Rectal smooth muscle tissue (tissue), 1 donor: ENCODE measurements at regions not wholly inside any gene's neighbourhood (a gene's known extent, or its start where the extent isn't known, plus 50 kb on each side); places are given as distances from the start of the nearest gene placed in this dataset.

Source experiments
- H3K27ac ChIP-seq: one replicate; pipeline ENCODE4 v1.7.0; 2013; ENCODE audit warnings: low read depth, low read length, inconsistent platforms
- H3K27me3 ChIP-seq: one replicate; pipeline ENCODE4 v1.7.0; 2013; ENCODE audit warnings: low read length; ENCODE audit not compliant: control insufficient read depth, insufficient read depth
- H3K36me3 ChIP-seq: one replicate; pipeline ENCODE4 v1.7.0; 2013; ENCODE audit warnings: low read length; ENCODE audit not compliant: control insufficient read depth, insufficient read depth
- H3K4me1 ChIP-seq: one replicate; pipeline ENCODE4 v1.7.0; 2013; ENCODE audit warnings: low read length; ENCODE audit not compliant: control insufficient read depth, insufficient read depth
- H3K4me3 ChIP-seq: one replicate; pipeline ENCODE4 v1.7.0; 2013; ENCODE audit warnings: low read length
- H3K9ac ChIP-seq: one replicate; pipeline ENCODE4 v1.7.0; 2013; ENCODE audit warnings: low read length

DNA sequence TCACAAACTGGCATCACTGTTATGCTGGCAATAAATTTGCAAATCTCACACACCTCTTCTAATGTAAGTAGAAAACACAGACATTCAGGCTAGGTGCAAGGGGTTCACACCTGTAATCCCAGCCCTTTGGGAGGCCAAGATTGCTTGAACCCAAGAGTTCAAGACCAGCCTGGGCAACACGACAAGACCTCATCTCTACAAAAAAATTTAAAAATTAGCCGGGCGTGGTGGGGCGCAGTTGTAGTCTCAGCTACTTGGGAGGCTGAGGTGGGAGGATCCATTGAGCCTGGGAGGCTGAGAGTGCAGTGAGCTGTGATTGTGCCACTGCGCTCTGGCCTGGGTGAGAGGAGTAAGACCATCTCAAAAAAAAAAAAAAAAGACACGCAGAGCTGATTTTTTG, 83.1 kb upstream of the ENPP6 start:
- H3K4me3 ChIP-seq, result no peak overlapping the region
- H3K36me3 ChIP-seq, result no peaks in the 10 kb centered on the region
- H3K4me1 ChIP-seq, result no peaks in the 10 kb centered on the region
- H3K27me3 ChIP-seq, result no peaks in the 10 kb centered on the region
- H3K9ac ChIP-seq, result no peak overlapping the region
- H3K27ac ChIP-seq, result no peak overlapping the region

DNA sequence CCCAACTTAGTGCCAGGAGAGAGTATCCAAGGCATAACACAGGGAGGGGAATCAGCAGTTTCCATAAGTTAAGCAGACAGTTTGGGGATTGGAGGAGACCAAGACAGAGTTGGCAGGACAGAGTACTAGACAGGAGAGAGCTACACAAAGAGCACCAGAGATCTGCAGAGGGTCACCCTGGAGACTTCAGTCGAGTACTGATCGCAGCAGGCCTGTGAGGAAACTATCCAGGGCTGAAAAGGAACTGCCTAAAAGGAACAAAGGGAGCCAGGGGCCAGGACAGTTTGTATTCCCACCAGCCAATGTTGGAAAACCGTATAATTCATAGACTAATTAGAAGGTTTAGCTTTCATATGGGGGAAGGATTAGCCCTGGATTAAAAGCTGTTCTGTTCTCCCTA, 80.6 kb upstream of the ENPP6 start:
- H3K4me1 ChIP-seq, result no peaks in the 10 kb centered on the region
- no peak overlapping the region for H3K9ac ChIP-seq
- no peaks in the 10 kb centered on the region for H3K27me3 ChIP-seq
- H3K4me3 ChIP-seq, result no peak overlapping the region
- no peak overlapping the region for H3K27ac ChIP-seq
- no peaks in the 10 kb centered on the region for H3K36me3 ChIP-seq

DNA sequence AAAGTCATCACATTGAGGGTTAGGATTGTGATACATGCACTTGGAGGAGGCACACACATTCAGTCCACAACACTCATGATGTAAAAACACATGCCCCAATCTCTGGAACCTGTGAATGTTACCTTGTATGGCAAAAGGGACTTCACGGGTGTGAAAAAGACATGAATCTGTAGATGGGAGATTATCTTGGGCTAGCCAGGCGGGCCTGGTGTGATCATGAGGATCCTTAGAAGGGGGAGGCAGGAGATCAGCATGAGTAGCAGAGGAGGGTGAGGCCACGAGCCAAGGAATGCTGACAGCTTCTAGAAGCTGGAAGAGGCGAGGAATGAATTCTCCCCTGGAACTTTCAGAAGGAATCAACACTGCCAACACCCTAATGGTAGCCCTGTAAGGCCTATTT, 77.5 kb upstream of the ENPP6 start:
- Histone ChIP-seq H3K27me3 (no peaks in the 10 kb centered on the region), H3K4me3 (no peak overlapping the region), H3K4me1 (no peaks in the 10 kb centered on the region), H3K27ac (no peak overlapping the region), H3K9ac (no peak overlapping the region), H3K36me3 (no peaks in the 10 kb centered on the region)

DNA sequence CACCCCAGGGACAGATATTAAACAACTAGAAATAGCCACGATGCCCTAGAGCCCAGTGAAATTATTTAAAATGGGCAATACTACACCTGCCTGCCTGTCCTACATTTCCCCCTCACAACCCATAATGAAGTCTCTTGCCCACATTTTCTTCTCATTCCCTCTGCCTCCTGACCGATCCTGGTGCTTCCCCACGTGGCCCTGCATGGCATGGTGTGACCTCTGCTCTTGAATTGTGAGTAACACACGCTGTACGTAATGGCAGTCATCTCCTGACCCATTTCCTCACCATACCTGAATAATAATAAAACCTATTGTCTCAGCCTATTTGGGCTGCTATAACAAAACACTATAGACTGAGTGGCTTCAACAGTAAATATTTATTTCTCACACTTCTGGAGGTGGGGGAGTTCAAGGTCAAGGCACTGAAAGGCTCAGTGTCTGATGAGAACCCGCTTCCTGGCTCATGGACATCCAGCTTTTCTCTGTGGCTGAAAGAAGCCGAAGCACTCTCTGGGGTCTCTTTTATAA, 77.0 kb upstream of the ENPP6 start:
- no peaks in the 10 kb centered on the region for H3K27me3 ChIP-seq
- no peak overlapping the region for H3K4me3 ChIP-seq
- no peaks in the 10 kb centered on the region for H3K4me1 ChIP-seq
- no peaks in the 10 kb centered on the region for H3K36me3 ChIP-seq
- H3K27ac ChIP-seq, result no peak overlapping the region
- H3K9ac ChIP-seq, result no peak overlapping the region

DNA sequence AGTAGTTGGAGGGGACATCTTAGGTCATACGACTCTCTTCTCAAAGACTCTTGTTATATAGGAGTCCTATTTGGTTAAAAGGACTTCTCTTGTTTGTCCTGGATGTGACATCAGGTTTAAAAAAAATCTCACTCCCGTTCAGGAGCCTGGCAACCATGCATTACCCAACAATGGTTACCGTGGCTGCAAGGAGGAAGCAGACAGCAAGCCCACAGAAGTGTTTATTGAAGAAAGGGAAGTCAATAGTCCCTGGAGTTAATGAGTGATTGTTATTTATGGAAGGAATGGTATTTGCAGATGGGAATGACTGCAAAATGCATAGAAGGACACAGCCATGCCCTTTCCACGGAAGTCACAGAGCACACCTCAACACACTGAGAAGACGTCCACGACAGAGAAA, 75.9 kb upstream of the ENPP6 start:
- Histone ChIP-seq H3K36me3 (no peaks in the 10 kb centered on the region), H3K4me1 (no peaks in the 10 kb centered on the region), H3K9ac (no peak overlapping the region), H3K27me3 (no peaks in the 10 kb centered on the region), H3K4me3 (no peak overlapping the region), H3K27ac (no peak overlapping the region)

DNA sequence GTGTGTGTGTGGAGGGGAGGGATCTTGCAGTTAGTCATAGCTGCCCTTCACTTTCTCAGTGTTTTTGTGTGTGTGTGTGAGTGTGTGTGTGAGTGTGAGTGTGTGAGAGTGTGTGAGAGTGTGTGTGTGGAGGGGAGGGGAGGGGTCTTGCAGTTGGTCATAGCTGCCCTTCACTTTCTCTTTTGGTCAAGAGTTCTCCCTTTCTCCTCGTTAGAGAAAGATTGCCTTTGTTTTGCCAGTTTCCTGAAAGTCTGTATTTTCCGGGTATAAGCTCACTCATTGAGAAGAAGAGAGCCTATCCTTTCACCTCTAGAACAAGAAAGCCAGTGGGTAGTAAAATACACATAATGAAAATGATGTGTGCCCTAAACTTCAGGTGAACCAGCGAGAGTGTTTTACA, 75.2 kb upstream of the ENPP6 start:
- Histone ChIP-seq H3K4me3 (no peak overlapping the region), H3K9ac (no peak overlapping the region), H3K36me3 (no peaks in the 10 kb centered on the region), H3K4me1 (no peaks in the 10 kb centered on the region), H3K27ac (no peak overlapping the region), H3K27me3 (no peaks in the 10 kb centered on the region)

DNA sequence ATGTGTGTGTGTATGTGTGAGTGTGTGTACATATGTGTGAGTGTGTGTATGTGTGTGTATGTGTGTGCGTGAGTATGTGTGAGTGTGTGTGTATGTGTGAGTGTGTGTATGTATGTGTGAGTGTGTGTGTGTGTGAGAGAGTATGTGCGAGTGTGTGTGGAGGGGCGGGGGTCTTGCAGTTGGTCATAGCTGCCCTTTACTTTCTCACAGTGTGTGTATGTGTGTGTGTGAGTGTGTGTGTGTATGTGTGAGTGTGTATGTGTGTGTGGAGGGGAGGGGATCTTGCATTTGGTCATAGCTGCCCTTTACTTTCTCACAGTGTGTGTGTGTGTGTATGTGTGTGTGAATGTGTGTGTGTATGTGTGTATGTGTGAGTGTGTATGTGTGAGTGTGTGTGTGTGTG, 74.8 kb upstream of the ENPP6 start:
- H3K27me3 ChIP-seq, result no peaks in the 10 kb centered on the region
- H3K4me1 ChIP-seq, result no peaks in the 10 kb centered on the region
- no peak overlapping the region for H3K27ac ChIP-seq
- H3K4me3 ChIP-seq, result no peak overlapping the region
- H3K36me3 ChIP-seq, result no peaks in the 10 kb centered on the region
- no peak overlapping the region for H3K9ac ChIP-seq

DNA sequence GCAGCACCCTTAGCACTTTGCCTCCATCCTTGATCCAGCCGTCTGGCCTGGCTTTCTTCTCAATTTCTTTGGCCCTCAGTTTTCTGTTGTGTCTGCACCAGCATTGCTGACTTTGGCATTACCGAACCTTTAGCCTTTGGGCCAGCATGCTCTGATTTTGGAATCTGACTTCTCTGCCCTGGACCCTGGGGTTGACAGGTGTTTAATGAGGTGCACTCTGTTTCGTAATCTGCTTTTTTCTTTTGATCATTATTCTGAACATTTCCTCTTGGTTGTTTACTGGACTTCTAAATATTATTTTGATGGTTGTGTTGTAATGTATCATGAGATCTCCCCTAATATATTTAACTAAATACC, 71.5 kb upstream of the ENPP6 start:
- H3K4me3 ChIP-seq, result no peak overlapping the region
- no peaks in the 10 kb centered on the region for H3K36me3 ChIP-seq
- no peaks in the 10 kb centered on the region for H3K4me1 ChIP-seq
- H3K9ac ChIP-seq, result no peak overlapping the region
- H3K27ac ChIP-seq, result no peak overlapping the region
- H3K27me3 ChIP-seq, result no peaks in the 10 kb centered on the region

DNA sequence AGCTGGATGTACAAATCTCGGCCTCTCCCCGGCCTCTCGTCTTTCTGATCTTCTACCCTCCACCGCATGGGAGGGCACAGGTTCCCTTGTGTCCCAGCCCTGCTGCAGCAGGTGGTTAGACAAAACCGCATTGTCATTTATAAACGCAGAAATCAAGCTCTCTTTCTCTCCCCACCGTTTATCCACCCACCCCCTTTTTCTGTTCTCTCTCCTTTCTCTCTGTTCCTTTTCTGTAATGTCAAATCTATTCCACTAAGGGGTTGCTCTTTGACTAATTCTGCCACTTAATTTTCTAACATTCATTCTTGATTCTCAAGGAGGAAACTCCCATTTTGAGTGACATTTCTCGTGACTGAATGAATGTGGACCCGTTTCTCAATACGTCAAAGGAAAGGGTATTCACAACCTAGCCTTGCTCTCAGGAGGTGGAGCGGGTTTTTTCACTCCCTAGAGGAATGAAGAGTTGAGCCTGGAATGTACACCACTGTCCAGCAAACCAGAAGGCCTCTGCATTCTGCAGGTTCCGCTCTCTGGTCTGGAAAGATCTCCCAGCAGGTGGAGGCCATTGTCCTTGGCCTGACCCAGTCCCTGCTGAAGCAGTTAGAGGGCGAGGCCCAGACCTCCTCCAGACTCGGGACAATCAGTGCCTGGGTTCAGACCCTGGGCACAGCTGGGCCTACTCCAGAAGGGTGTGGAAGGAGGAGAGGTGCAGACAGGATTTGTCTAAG, 70.9 kb upstream of the ENPP6 start:
- H3K9ac ChIP-seq, result no peak overlapping the region
- H3K27me3 ChIP-seq, result no peaks in the 10 kb centered on the region
- no peak overlapping the region for H3K27ac ChIP-seq
- no peaks in the 10 kb centered on the region for H3K36me3 ChIP-seq
- no peak overlapping the region for H3K4me3 ChIP-seq
- H3K4me1 ChIP-seq, result no peaks in the 10 kb centered on the region

DNA sequence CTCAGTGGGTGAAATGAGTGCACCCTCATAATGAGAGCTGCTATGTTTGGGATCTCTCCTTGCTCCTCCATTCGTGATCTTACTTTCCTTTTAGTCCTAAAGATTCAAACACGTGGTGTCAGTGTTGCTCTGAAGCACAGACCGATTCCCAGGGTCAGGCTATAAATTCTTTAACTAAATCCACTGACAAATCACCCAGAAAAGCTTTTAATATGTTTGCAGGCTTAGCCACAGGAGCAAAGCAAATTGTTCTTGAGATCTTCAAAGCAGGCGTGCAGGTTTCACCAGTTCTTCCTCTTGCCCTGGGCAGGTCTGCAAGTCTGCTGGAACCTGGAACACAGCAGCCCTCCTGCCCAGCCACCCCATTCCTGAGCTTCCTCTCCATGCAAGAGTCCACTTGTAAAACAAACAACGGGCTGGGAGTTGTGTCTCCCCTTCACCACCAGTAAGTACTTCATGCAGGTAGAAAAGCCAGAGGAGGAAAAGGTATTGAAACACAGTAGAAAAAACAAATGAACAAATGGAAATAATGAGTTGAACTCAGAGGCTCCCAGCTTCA, 70.1 kb upstream of the ENPP6 start:
- Histone ChIP-seq H3K4me3 (no peak overlapping the region), H3K27me3 (no peaks in the 10 kb centered on the region), H3K4me1 (no peaks in the 10 kb centered on the region), H3K36me3 (no peaks in the 10 kb centered on the region), H3K27ac (no peak overlapping the region), H3K9ac (no peak overlapping the region)

DNA sequence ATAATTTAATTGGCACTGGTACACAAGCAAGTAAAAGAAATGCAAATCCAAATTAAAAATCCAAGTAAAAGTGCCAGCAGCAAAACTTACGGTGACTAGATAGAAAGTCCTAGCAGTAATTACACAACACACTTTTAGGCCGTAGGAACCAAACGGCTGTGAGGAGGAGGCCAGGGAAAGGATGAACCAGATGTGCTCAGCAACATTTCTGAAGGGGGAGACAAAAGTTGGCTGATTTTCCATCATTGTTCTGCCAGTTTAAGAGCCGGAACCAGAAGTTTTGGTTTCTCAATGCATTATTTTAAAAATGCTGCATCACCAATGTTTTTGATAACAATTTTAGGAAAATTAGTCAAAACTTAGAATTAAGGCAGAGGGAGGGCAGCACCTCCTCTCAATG, 68.7 kb upstream of the ENPP6 start:
- no peak overlapping the region for H3K27ac ChIP-seq
- H3K36me3 ChIP-seq, result no peaks in the 10 kb centered on the region
- H3K4me3 ChIP-seq, result no peak overlapping the region
- no peaks in the 10 kb centered on the region for H3K4me1 ChIP-seq
- H3K9ac ChIP-seq, result no peak overlapping the region
- H3K27me3 ChIP-seq, result no peaks in the 10 kb centered on the region

DNA sequence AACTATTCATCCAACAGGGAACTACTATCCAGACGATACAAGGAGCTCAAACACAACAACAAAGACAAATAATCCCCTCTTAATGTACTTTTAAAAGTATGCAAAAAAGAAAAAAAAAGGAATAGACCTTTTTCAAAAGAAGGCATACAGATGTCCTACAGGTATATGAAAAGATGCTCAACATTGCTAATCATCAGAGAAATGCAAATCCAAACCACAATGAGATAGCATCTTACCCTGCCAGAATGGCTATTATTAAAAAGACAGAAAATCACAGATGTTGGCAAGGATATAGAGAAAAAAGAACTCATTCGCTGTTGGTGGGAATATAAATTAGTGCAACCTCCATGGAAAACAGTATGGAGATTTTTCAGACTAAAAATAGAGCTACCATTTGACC, 67.1 kb upstream of the ENPP6 start:
- no peak overlapping the region for H3K9ac ChIP-seq
- H3K4me3 ChIP-seq, result no peak overlapping the region

DNA sequence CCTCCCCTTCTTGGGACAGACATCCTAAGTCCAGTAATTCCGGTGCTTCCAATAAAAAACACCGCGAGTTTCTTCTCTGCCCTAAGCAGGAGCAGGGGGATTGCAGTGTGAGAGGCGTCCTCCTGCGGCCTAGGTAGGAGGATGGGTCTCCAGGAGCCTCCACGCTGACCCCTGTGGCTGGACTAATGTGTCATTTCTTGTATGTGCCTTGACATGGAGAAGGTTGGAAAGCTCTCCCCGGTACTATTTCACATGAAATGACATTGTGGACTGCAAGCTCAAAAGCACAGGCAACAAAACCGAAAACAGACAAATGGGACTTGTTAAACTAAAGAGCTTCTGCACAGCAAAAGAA, 66.6 kb upstream of the ENPP6 start:
- Histone ChIP-seq H3K9ac (no peak overlapping the region), H3K4me3 (no peak overlapping the region), H3K27ac (no peak overlapping the region), H3K27me3 (no peaks in the 10 kb centered on the region), H3K36me3 (no peaks in the 10 kb centered on the region), H3K4me1 (no peaks in the 10 kb centered on the region)

More for the DNA sequence above, 67.1 kb upstream of the ENPP6 start:
- Histone ChIP-seq H3K4me1 (no peaks in the 10 kb centered on the region), H3K27ac (no peak overlapping the region), H3K27me3 (no peaks in the 10 kb centered on the region), H3K36me3 (no peaks in the 10 kb centered on the region)
